Stimulated activated naive CD8-positive, alpha-beta T cell treated with anti-CD3 and anti-CD28 coated beads, Interleukin-15, Interleukin-2, amounts not matched to agents 100 ng/mL and 50 ng/mL, for 24 hours (primary cell): ENCODE measurements at regions not wholly inside any gene's neighbourhood (a gene's known extent, or its start where the extent isn't known, plus 50 kb on each side); places are given as distances from the start of the nearest gene placed in this dataset.

Experiments
- H3K27ac Mint-ChIP-seq: one replicate; pipeline ENCODE4 v1.8.0; 2021; ENCODE audit warnings: mild to moderate bottlenecking, mixed read lengths
- H3K27me3 Mint-ChIP-seq: one replicate; pipeline ENCODE4 v1.8.0; 2021; ENCODE audit warnings: mixed read lengths
- H3K36me3 Mint-ChIP-seq: one replicate; pipeline ENCODE4 v1.8.0; 2021; ENCODE audit warnings: low read depth, mixed read lengths
- H3K4me1 Mint-ChIP-seq: one replicate; pipeline ENCODE4 v1.8.0; 2021; ENCODE audit warnings: low read depth, mixed read lengths
- H3K4me3 Mint-ChIP-seq: one replicate; pipeline ENCODE4 v1.8.0; 2021; ENCODE audit warnings: mild to moderate bottlenecking, mixed read lengths
- H3K9me3 Mint-ChIP-seq: one replicate; pipeline ENCODE4 v1.8.0; 2021; ENCODE audit warnings: mixed read lengths

DNA sequence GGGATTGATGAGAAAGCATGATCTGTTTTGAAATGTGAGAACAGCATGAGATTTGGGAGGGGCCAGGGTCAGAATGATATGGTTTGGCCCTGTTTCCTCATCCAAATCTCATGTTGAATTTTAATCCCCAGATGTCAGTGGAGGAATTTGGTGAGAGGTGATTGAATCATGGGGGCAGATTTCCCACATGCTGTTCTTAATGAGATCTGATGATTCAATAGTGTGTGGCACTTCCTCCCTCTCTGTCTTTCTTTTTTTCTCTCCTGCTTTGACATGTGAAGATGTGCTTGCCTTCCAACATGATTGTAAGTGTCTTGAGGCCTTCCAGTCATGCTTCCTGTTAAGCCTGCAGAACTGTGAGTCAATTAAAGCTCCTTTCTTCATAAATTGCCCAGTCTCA lies 1060.3 kb upstream of the CITED2 start:
- Mint-ChIP-seq H3K36me3 (no peaks in the 10 kb centered on the region), H3K27ac (no peak overlapping the region), H3K4me3 (no peak overlapping the region), H3K9me3 (no peaks in the 10 kb centered on the region), H3K27me3 (peaks cover 3% of the 10 kb centered on the region), H3K4me1 (no peaks in the 10 kb centered on the region)

DNA sequence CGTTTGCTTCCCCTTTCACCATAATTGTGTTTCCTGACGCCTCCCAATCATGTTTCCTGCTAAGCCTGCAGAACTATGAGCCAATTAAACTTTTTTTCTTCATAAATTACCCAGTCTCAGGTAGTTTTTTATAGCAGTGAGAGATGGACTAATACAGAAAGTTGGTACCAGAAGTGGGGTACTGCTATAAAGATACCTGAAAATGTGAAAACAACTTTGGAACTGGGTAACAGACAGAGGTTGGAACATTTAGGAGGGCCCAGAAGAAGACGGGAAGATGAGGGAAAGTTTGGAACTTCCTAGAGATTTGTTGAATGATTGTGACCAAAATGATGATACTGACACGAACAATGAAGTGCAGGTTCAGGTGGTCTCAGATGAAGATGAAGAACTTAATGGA lies 1058.6 kb upstream of the CITED2 start:
- no peaks in the 10 kb centered on the region for H3K9me3 Mint-ChIP-seq
- no peak overlapping the region for H3K27ac Mint-ChIP-seq
- H3K4me3 Mint-ChIP-seq = no peak overlapping the region
- peaks cover 3% of the 10 kb centered on the region for H3K27me3 Mint-ChIP-seq
- no peaks in the 10 kb centered on the region for H3K36me3 Mint-ChIP-seq
- no peaks in the 10 kb centered on the region for H3K4me1 Mint-ChIP-seq

GRCh38 chr6:140427842-140428241 lies 1053.4 kb upstream of the CITED2 start:
- Mint-ChIP-seq H3K36me3 (no peaks in the 10 kb centered on the region), H3K4me3 (no peak overlapping the region), H3K27me3 (no peaks in the 10 kb centered on the region), H3K9me3 (no peaks in the 10 kb centered on the region), H3K27ac (no peak overlapping the region), H3K4me1 (no peaks in the 10 kb centered on the region)

GRCh38 chr6:140414966-140415620 lies 1040.6 kb upstream of the CITED2 start:
- Mint-ChIP-seq H3K4me3 (no peak overlapping the region), H3K27ac (no peak overlapping the region), H3K4me1 (no peaks in the 10 kb centered on the region), H3K36me3 (no peaks in the 10 kb centered on the region), H3K9me3 (peaks cover 9% of the 10 kb centered on the region), H3K27me3 (peaks cover 6% of the 10 kb centered on the region)

DNA sequence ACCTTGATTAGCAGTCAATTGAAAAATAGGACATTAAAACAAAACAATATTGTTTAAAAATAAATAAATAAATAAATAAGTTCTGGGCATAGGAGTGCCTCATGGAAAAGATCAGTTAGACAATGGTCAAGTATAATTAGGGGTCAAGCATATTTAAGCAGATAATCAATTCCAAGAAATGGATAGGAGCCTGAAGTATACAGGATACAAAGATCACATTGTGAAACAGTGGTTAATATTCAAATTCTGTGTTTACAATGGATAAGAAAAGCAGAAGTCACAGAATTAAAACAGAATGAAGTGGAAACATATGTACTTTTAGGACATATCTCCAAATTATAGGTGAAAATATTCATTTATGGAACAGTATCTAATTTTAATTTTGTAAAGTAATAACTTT lies 1028.6 kb upstream of the CITED2 start:
- H3K4me1 Mint-ChIP-seq = no peaks in the 10 kb centered on the region
- no peaks in the 10 kb centered on the region for H3K36me3 Mint-ChIP-seq
- no peak overlapping the region for H3K4me3 Mint-ChIP-seq
- H3K9me3 Mint-ChIP-seq = no peaks in the 10 kb centered on the region
- H3K27me3 Mint-ChIP-seq = no peaks in the 10 kb centered on the region
- no peak overlapping the region for H3K27ac Mint-ChIP-seq

- no peak overlapping the region for H3K27ac Mint-ChIP-seq
- no peak overlapping the region for H3K4me3 Mint-ChIP-seq
- no peaks in the 10 kb centered on the region for H3K4me1 Mint-ChIP-seq
- no peaks in the 10 kb centered on the region for H3K9me3 Mint-ChIP-seq
- no peaks in the 10 kb centered on the region for H3K27me3 Mint-ChIP-seq
- H3K36me3 Mint-ChIP-seq = no peaks in the 10 kb centered on the region
These were observed 1027.3 kb upstream of the CITED2 start for GRCh38 chr6:140401761-140402160.

GRCh38 chr6:140398076-140398475 lies 1023.6 kb upstream of the CITED2 start:
- Mint-ChIP-seq H3K4me1 (no peaks in the 10 kb centered on the region), H3K9me3 (no peaks in the 10 kb centered on the region), H3K36me3 (no peaks in the 10 kb centered on the region), H3K27ac (no peak overlapping the region), H3K4me3 (no peak overlapping the region), H3K27me3 (no peaks in the 10 kb centered on the region)

GRCh38 chr6:140397106-140397505 lies 1022.7 kb upstream of the CITED2 start:
- Mint-ChIP-seq H3K27ac (no peak overlapping the region), H3K9me3 (no peaks in the 10 kb centered on the region), H3K4me3 (no peak overlapping the region), H3K36me3 (no peaks in the 10 kb centered on the region), H3K27me3 (no peaks in the 10 kb centered on the region), H3K4me1 (no peaks in the 10 kb centered on the region)

DNA sequence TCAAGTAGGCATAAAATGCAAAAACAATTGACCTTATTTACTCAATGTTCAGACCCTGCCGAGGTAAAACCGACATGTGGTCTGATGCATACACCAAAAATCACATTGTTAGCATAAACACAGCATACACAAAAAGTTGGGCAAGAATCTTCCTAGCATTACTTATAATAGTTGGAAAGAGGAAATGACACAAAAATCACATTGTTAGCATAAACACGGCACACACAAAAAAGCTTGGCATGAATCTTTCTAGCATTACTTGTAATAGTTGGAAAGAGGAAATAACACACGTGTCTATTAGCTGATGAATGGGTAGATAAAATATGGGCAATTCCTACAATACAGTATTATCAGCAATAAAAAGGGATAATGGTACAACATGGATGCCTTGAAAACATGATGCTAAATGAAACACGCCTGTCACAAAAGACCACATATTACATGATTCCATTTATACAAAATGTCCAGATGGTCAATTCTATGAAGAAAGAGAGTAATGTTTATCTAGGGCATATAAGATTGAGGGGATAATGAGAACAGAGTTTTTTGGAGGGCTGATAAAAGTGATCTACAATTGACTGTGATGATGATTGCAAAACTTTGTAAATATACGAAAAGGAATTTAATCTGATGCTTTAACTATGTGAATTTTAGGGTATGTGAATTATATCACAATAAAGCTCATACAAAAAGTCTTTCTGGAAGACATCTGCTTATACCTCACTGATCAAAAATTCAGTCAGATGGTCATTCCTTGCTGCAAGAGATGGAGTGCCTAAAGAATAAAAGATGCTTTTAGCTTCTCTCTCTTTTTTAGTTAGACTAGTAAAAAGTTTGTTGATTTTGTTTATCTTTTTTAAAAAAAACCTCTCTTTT lies 1019.5 kb upstream of the CITED2 start:
- Mint-ChIP-seq H3K4me1 (no peaks in the 10 kb centered on the region), H3K36me3 (no peaks in the 10 kb centered on the region), H3K27me3 (peaks cover 5% of the 10 kb centered on the region), H3K4me3 (no peak overlapping the region), H3K9me3 (no peaks in the 10 kb centered on the region), H3K27ac (no peak overlapping the region)

DNA sequence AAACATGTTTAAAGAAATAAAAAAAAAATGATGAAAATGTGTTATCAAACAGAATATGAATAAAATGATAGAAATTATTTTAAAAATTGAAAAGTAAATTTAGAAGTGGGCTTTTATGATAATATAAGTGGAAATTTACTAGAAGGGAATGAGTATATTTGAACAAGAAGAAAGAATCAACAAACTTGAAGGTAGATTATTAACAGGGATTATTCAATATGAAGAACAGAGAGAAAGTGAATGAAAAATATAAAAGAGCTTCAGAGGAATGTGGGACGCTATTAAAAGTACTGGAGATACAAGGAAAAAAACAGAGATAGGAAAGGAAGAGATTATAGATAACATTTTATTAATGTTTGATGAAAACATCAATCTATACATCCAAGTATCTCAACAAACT lies 1014.4 kb upstream of the CITED2 start:
- peaks cover 5% of the 10 kb centered on the region for H3K27me3 Mint-ChIP-seq
- no peaks in the 10 kb centered on the region for H3K9me3 Mint-ChIP-seq
- no peak overlapping the region for H3K4me3 Mint-ChIP-seq
- H3K27ac Mint-ChIP-seq = no peak overlapping the region
- H3K4me1 Mint-ChIP-seq = no peaks in the 10 kb centered on the region
- no peaks in the 10 kb centered on the region for H3K36me3 Mint-ChIP-seq

- H3K36me3 Mint-ChIP-seq = no peaks in the 10 kb centered on the region
- H3K27me3 Mint-ChIP-seq = peaks cover 5% of the 10 kb centered on the region
- H3K9me3 Mint-ChIP-seq = no peaks in the 10 kb centered on the region
- no peaks in the 10 kb centered on the region for H3K4me1 Mint-ChIP-seq
- H3K27ac Mint-ChIP-seq = no peak overlapping the region
- no peak overlapping the region for H3K4me3 Mint-ChIP-seq
These were observed 1013.8 kb upstream of the CITED2 start for GRCh38 chr6:140388192-140388802.

GRCh38 chr6:140385679-140386078 lies 1011.2 kb upstream of the CITED2 start:
- Mint-ChIP-seq H3K36me3 (no peaks in the 10 kb centered on the region), H3K4me1 (no peaks in the 10 kb centered on the region), H3K27me3 (no peaks in the 10 kb centered on the region), H3K9me3 (no peaks in the 10 kb centered on the region), H3K27ac (no peak overlapping the region), H3K4me3 (no peak overlapping the region)

GRCh38 chr6:140382355-140382754 lies 1007.9 kb upstream of the CITED2 start:
- Mint-ChIP-seq H3K9me3 (no peaks in the 10 kb centered on the region), H3K4me3 (no peak overlapping the region), H3K36me3 (no peaks in the 10 kb centered on the region), H3K27me3 (no peaks in the 10 kb centered on the region), H3K27ac (no peak overlapping the region), H3K4me1 (no peaks in the 10 kb centered on the region)

GRCh38 chr6:140380427-140381218 lies 1006.2 kb upstream of the CITED2 start:
- H3K27me3 Mint-ChIP-seq = no peaks in the 10 kb centered on the region
- no peaks in the 10 kb centered on the region for H3K4me1 Mint-ChIP-seq
- H3K36me3 Mint-ChIP-seq = no peaks in the 10 kb centered on the region
- H3K9me3 Mint-ChIP-seq = no peaks in the 10 kb centered on the region
- H3K27ac Mint-ChIP-seq = no peak overlapping the region
- H3K4me3 Mint-ChIP-seq = no peak overlapping the region

- H3K27ac Mint-ChIP-seq = no peak overlapping the region
- no peaks in the 10 kb centered on the region for H3K4me1 Mint-ChIP-seq
- no peaks in the 10 kb centered on the region for H3K27me3 Mint-ChIP-seq
- H3K4me3 Mint-ChIP-seq = no peak overlapping the region
- H3K9me3 Mint-ChIP-seq = no peaks in the 10 kb centered on the region
- H3K36me3 Mint-ChIP-seq = no peaks in the 10 kb centered on the region
These were observed 1005.5 kb upstream of the CITED2 start for GRCh38 chr6:140379919-140380318.
